Activated T-cell treated with anti-CD3 and anti-CD28 coated beads for 1 hour (primary cell): ENCODE measurements at regions not wholly inside any gene's neighbourhood (a gene's known extent, or its start where the extent isn't known, plus 50 kb on each side); places are given as distances from the start of the nearest gene placed in this dataset.

Experiments used
- DNase-seq: peaks from one replicate; pipeline ENCODE4 v3.0.0-alpha.2; 2020; ENCODE audit warnings: low read depth

GRCh38 chr2:19300961-19301360 is 57.5 kb downstream of the OSR1 start:
- DNase-seq, result no peak

DNA sequence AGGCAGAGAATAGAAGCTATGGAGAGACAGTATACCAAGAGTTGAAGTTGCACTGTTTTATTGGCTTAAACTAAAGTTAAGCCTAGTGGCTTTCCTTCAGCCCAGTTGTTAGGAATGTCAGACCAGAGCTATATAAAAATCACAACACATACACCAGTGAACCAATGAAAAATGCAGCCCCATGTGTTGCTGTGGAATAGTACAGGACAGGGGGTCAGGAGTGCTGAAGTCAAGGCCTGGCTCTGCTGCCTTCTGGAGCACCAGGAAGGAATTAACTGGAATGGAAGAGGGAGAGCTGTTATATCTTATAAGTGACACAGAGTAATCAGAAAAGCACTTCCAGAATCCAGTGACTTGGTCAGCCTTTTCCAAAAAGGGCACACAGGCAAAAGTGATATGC is 58.9 kb downstream of the OSR1 start:
- no peak for DNase-seq

DNA sequence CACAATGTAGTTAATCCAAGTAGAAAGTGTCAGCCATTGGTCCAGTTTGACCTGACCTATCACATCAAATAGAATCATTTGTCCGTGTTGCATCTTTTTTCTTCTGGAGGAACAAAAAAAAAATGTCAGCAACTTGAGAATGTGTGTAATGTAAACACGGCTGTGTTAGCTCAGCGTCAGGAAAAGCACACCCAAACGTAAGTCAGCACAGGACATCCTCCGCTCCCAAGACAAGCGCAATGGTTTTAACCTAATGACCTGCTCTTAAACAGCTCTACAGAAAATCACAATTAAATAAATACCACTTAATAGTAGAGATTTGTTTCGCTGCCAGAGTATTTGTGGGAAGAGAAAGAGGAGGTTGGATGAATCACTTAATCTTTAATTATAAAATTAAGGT is 59.4 kb downstream of the OSR1 start:
- DNase-seq, result no peak

GRCh38 chr2:19297716-19298115 is 60.7 kb downstream of the OSR1 start:
- DNase-seq, result no peak

GRCh38 chr2:19295998-19296502 is 62.4 kb downstream of the OSR1 start:
- DNase-seq, result no peak

DNA sequence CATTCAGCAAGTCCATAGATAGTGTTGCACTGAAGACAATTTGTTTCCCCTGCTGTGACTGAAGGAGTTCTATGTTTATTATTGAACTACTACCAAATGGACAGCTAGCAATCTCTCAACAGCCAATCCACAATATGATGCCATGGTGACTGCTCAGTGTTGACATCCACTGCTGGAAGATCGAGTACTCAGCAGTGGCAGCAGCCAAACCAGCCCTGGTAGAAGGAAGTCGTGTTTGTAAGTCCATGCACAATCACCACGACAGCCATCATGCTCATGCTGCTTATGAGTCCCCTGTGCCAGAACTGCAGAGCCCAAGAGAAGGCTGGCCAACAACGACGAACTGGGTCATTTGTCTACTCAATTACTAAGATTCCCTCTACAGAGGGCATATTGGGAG is 66.4 kb downstream of the OSR1 start:
- DNase-seq, result no peak

GRCh38 chr2:19288291-19288690 is 70.1 kb downstream of the OSR1 start:
- DNase-seq, result no peak

DNA sequence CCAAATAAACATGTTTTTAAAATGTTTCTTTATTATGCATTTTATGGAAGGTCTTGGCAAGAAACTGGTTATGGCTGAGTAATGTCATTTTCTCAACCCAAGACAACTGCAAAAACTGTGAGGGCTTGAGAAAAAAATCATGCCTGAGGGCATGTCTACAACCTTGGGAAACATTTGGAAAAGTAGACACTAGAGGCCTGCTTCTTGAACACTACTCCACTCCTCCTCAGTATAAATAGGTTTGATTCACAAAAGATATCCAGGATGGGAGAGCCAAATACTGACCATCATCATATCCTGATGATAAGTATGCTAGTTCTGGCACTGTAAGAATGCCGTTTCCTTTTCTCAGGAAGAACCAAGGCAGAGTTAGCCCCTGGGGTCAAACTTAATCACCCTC is 71.1 kb downstream of the OSR1 start:
- no peak for DNase-seq

GRCh38 chr2:19282305-19282704 is 76.1 kb downstream of the OSR1 start:
- no peak for DNase-seq

DNA sequence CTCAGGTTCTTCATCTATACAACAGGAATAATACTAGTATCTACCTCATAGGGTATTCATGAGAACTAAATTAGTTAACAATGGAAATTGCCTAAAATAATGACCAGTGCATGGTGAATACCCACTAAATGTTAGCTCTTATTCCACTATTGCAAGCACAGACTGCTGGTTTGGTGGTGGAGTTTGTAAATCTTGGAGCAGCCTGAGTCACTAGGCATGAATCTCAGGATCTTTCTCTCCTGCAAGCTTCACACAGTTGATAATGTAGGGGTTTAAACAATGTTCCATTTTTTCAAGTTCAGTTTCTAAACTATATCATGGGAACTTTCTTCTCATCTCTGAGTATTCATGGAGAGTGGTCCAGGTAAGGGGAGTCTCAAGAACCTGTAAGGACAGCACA is 84.0 kb downstream of the OSR1 start:
- DNase-seq, result no peak

- DNase-seq, result no peak
These were observed 85.4 kb downstream of the OSR1 start for GRCh38 chr2:19272941-19273470.

- DNase-seq, result no peak
These were observed 86.4 kb downstream of the OSR1 start for GRCh38 chr2:19272039-19272438.

- DNase-seq, result no peak
These were observed 93.6 kb downstream of the OSR1 start for GRCh38 chr2:19264852-19265251.

DNA sequence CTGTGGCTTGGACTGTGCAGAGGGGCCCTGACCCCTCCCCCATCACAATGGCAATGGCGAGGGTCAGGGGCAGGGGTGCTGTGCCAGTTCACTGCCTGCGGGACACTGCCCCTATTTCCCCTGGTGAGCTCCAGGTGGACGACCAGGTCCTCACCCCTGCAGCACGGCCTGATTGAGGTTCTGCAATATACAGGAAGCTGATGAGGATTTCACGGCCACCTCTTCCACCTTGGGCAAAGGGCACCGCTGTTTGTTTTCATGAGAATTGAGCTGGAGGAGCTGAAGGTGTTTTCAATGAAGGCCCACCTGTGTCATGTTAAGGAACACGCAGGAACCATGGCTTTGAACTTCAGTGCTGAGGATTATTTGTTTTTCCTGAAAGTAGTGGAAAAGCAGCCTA is 96.3 kb downstream of the OSR1 start:
- DNase-seq, result no peak

- no peak for DNase-seq
These were observed 97.4 kb downstream of the OSR1 start for GRCh38 chr2:19261061-19261460.

- DNase-seq, result no peak
These were observed 102.3 kb downstream of the OSR1 start for GRCh38 chr2:19256121-19256601.

- no peak for DNase-seq
These were observed 102.9 kb downstream of the OSR1 start for GRCh38 chr2:19255481-19255880.

DNA sequence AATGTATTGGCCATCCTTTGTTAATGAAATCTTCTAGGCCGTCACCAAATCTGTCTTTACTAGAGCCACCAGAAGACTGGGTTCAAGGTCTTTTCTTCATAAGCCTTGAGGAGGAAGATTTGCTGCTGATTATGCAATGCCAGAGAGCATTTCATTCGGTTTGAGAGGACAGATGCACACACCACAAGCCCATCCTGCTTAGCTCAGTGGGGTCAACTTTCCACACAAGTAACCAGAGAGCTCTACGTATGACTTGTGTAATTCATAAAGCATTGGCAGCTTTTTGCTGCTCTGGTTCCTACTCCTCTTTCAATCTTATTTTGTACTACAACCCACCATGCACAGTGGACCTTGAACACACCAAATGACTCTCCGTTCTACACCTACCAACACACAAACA is 106.9 kb downstream of the OSR1 start:
- no peak for DNase-seq

- DNase-seq, result no peak
These were observed 107.5 kb downstream of the OSR1 start for GRCh38 chr2:19250906-19251305.

DNA sequence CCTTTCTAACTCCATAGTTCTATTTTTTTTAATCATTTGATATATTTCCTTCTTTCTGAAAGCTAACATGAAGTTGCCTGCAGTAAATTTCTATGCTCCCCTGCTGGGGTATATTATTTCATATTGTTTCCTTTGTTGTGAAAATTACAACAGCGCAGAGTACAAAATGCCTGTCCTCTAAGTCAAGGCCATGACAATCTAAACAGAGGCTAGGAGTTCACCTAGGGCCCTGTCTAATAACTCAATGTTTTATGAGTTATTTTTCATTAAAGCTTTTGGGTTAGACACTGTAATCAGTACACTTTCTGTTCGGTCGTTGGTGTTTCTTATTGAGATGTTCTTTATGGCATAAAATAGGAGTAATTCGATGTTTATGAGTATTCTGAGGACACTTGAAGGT is 111.2 kb downstream of the OSR1 start:
- no peak for DNase-seq

- no peak for DNase-seq
These were observed 111.9 kb downstream of the OSR1 start for GRCh38 chr2:19246496-19246895.

GRCh38 chr2:19244460-19245363 is 113.7 kb downstream of the OSR1 start:
- no peak for DNase-seq

GRCh38 chr2:19238440-19239060 is 119.9 kb downstream of the OSR1 start:
- no peak for DNase-seq
